GM12872 (cell line): ENCODE measurements at regions not wholly inside any gene's neighbourhood (a gene's known extent, or its start where the extent isn't known, plus 50 kb on each side); places are given as distances from the start of the nearest gene placed in this dataset.

Experiments
- TF ChIP-seq, protein P1 (sequence below): IDR thresholded peaks from 3 replicates; pipeline ENCODE4 v1.5.1; 2011; ENCODE audit warnings: low read depth, mild to moderate bottlenecking, low read length, moderate library complexity; ENCODE audit not compliant: insufficient read depth

DNA sequence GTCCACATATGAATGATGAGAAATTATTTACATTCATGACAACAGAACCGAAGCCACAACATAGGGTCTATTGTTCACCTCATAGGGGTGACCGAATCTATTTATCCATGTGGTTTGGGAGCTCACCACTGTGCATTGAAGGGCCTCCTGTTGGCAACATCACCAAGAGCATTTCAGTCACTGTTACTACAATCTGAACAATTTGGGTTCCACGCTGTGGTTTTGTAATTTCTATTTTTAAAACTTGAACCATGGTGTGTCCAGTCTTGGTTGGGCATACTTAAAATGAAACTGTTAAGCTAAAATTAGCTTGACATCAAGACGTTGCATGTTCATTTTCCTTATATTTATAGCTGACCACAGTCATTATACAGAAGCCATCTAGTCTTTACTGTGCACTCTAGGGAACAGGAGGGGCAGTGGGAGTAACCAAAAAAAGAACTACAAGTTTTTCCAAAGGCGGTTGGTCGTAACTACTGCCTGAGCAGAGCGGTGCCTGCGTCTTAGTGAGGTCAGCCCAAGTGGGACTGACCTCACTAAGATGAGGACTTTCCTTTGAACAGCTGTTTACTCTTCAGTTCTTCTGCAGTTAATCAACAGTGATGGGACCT is 192.1 kb downstream of the SPRY1 start:
- TF ChIP-seq, protein P1, sequence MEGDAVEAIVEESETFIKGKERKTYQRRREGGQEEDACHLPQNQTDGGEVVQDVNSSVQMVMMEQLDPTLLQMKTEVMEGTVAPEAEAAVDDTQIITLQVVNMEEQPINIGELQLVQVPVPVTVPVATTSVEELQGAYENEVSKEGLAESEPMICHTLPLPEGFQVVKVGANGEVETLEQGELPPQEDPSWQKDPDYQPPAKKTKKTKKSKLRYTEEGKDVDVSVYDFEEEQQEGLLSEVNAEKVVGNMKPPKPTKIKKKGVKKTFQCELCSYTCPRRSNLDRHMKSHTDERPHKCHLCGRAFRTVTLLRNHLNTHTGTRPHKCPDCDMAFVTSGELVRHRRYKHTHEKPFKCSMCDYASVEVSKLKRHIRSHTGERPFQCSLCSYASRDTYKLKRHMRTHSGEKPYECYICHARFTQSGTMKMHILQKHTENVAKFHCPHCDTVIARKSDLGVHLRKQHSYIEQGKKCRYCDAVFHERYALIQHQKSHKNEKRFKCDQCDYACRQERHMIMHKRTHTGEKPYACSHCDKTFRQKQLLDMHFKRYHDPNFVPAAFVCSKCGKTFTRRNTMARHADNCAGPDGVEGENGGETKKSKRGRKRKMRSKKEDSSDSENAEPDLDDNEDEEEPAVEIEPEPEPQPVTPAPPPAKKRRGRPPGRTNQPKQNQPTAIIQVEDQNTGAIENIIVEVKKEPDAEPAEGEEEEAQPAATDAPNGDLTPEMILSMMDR: no peak

DNA sequence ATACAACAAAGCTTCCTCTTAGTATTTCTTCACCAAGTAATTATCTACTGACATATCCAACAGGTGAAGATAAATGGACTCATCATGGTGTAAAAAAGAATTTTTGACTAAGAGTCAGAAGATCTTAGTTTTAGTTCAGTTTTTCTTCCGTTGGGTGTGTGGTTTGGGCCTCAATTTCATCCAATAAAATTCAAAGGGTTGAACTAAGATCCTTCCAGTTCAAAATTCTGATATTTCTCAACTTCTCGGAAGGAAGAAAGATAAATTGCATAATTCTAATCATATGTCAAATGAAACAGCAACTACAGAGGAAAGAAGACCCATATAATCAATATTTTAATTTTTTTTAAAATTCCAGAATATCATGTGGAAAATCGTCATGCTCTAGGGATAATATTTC is 192.7 kb downstream of the SPRY1 start:
- TF ChIP-seq, protein P1: no peak

DNA sequence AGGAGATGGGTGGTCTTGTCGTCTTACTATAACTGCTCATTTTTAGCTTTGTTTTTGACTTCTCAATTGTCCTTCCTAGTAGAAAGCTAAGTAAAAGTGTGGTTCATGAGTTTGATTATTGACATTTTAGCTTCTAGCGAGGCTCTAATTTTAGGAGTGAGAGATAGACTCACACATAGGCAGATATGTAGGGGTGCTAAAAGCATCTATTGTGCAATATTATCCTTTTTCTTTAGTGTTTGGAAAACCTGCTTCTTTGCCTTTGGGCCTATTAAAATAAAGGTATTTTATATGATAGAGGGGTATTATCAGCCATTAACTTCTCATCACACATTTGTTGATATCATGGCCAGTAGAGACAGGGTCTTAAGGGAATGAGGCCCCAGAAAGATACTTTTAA is 195.3 kb downstream of the SPRY1 start:
- TF ChIP-seq, protein P1: no peak

DNA sequence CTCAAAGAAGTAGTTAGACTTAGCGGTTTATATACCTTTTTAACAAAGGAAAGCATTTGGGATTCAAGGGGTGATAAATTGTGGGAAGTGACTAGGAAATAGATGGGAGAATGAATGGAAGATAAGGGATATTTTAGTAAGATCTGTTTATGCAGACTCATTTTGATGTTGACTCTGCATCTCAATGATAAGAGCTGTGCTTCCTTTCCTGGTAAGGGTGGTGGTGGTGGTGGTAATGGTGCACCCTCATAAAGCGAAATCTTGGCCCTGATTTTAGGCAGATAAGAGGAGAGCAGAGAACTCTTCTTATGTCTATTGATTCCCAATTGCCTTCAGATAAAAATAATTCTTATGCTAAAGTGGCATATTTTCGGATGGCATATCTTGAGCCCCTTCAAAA is 197.1 kb downstream of the SPRY1 start:
- TF ChIP-seq, protein P1: no peak

DNA sequence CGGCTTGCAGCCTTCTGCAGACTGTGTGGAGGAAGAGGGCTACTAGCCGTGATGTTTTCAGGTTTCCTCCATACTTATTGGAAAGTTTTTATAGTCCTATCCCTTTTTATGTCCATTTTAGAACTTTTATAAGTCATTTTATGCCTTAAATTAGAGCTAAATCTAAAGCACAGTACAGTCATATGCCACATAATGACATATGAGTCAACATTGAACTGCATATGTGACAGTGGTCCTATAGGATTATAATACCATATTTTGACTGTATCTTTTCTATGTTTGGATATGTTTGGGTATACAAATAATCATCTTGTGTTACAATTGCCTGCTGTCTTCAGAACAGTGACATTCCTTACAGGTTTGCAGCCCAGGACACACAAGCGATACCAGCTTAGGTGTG is 200.2 kb downstream of the SPRY1 start:
- TF ChIP-seq, protein P1: no peak

DNA sequence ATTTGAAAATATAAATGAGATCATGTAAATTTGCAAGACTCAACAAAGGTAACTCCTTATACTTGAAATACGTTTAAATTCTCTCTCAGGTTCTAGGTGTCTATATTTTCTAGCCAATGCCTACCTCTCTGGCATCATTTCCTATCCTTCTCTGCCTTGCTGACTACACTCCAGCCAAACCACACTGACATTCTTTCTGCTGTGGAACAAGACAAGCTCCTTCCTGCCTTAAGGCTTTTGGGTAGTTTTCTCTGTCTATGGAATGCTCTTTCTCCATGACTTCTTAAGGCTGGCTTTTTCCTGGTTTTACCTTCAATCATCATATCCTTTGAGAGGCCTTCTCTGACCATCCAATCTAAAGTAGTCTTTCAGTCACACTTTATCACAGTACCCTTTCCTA is 201.0 kb downstream of the SPRY1 start:
- TF ChIP-seq, protein P1: no peak

DNA sequence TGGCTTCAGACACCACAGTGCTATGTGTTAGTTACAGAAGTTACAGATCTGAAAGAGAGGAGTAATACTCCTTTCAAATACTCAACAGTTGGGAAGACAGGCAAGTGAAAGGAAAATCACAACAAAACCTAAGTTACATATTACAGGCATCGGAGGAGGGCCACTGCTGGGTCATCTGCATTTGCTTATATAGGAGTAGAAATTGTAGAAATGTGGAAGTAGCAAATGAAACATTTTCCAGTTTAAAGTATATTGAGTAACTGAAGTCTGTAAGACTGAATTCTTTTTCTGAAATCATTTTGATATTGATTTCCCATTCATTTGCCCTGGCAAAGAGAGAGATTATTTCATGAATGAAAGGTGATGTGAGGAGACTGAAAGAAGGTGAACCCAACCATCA is 201.7 kb downstream of the SPRY1 start:
- TF ChIP-seq, protein P1: no peak
